K562 (cell line): ENCODE measurements at regions not wholly inside any gene's neighbourhood (a gene's known extent, or its start where the extent isn't known, plus 50 kb on each side); places are given as distances from the start of the nearest gene placed in this dataset.
A peak's percentile ranks its signal among the peaks of the same experiment; 100 is the strongest.

Source experiments
- ARID1B ChIP-seq: fragments of 450-650 bp; IDR thresholded peaks from 2 replicates; pipeline ENCODE4 v1.6.1; 2016; ENCODE audit warnings: antibody characterized with exemption, mild to moderate bottlenecking, inconsistent platforms
- CBFA2T3 ChIP-seq: fragments of 450-650 bp; IDR thresholded peaks from 2 replicates; pipeline ENCODE4 v1.6.1; 2017
- DACH1 ChIP-seq: fragments of 450-650 bp; IDR thresholded peaks from 2 replicates; pipeline ENCODE4 v1.6.1; 2018; ENCODE audit not compliant: partially characterized antibody
- DIDO1 ChIP-seq: fragments of 450-650 bp; IDR thresholded peaks from 2 replicates; pipeline ENCODE4 v1.6.1; 2016; ENCODE audit warnings: low read depth, missing biosample characterization, missing genetic modification characterization
- E2F3 ChIP-seq: fragments of 250-450 bp; sonication (Bioruptor Pico); IDR thresholded peaks from 2 replicates; pipeline ENCODE4 v1.4.0; 2020; ENCODE audit warnings: mild to moderate bottlenecking
- FOXO4 ChIP-seq: fragments of 450-650 bp; formaldehyde crosslinking; IDR thresholded peaks from 2 replicates; pipeline ENCODE4 v1.4.0; 2020; ENCODE audit warnings: mild to moderate bottlenecking, moderate library complexity
- FOXP4 ChIP-seq: sonication (generic); formaldehyde crosslinking; IDR thresholded peaks from 2 replicates; pipeline ENCODE4 v1.8.0; 2022; ENCODE audit warnings: mild to moderate bottlenecking, missing genetic modification reagents, borderline replicate concordance
- HDAC6 ChIP-seq: IDR thresholded peaks from 2 replicates; pipeline ENCODE4 v1.6.1; 2012; ENCODE audit warnings: low read depth, mild to moderate bottlenecking, control low read depth, inconsistent platforms, low read length, moderate library complexity
- JUNB ChIP-seq: fragments of 450-650 bp; formaldehyde crosslinking; conservative IDR thresholded peaks from 2 replicates; pipeline ENCODE4 v1.4.0; 2020; ENCODE audit warnings: mild to moderate bottlenecking
- MCM2 ChIP-seq: fragments of 450-650 bp; IDR thresholded peaks from 2 replicates; pipeline ENCODE4 v1.6.1; 2017; ENCODE audit warnings: low read depth, mild to moderate bottlenecking
- NFIC ChIP-seq: fragments of 450-650 bp; IDR thresholded peaks from 2 replicates; pipeline ENCODE4 v1.6.1; 2017; ENCODE audit warnings: mild to moderate bottlenecking, inconsistent platforms
- NFRKB ChIP-seq: fragments of 450-650 bp; IDR thresholded peaks from 2 replicates; pipeline ENCODE4 v1.6.1; 2016; ENCODE audit warnings: low read depth
- PML ChIP-seq: IDR thresholded peaks from 2 replicates; pipeline ENCODE4 v1.6.1; 2012; ENCODE audit warnings: low read length, inconsistent platforms
- PRMT5 ChIP-seq: sonication (generic); formaldehyde crosslinking; IDR thresholded peaks from 2 replicates; pipeline ENCODE4 v1.5.0; 2020; ENCODE audit warnings: missing genetic modification reagents
- PRPF4 ChIP-seq: fragments of 200-400 bp; formaldehyde crosslinking; IDR thresholded peaks from one replicate; pipeline ENCODE4 v1.6.1; 2017; ENCODE audit warnings: low read length, low read depth, mild to moderate bottlenecking; ENCODE audit not compliant: insufficient read depth, poor library complexity, severe bottlenecking
- SAFB2 ChIP-seq: fragments of 200-400 bp; formaldehyde crosslinking; IDR thresholded peaks from 2 replicates; pipeline ENCODE4 v1.6.1; 2018; ENCODE audit warnings: borderline replicate concordance, low read length, low read depth, moderate library complexity; ENCODE audit not compliant: severe bottlenecking
- SREBF2 ChIP-seq: sonication (generic); formaldehyde crosslinking; IDR thresholded peaks from 2 replicates; pipeline ENCODE4 v1.4.0; 2020; ENCODE audit warnings: mild to moderate bottlenecking, missing genetic modification reagents
- TCF3 ChIP-seq: sonication (generic); formaldehyde crosslinking; IDR thresholded peaks from 2 replicates; pipeline ENCODE4 v1.4.0; 2020; ENCODE audit warnings: mild to moderate bottlenecking, missing genetic modification reagents
- ZBTB5 ChIP-seq: fragments of 450-650 bp; IDR thresholded peaks from 2 replicates; pipeline ENCODE4 v1.6.1; 2017; ENCODE audit warnings: antibody characterized with exemption
- ZNF445 ChIP-seq: fragments of 250-450 bp; sonication (Bioruptor Pico); IDR thresholded peaks from 2 replicates; pipeline ENCODE4 v1.4.0; 2020; ENCODE audit warnings: low read depth, mild to moderate bottlenecking, moderate library complexity
- ZNF561 ChIP-seq: fragments of 450-650 bp; formaldehyde crosslinking; conservative IDR thresholded peaks from 2 replicates; pipeline ENCODE4 v1.4.0; 2020; ENCODE audit warnings: mild to moderate bottlenecking, moderate library complexity

GRCh38 chr6:15827496-15828255, 164.8 kb upstream of the DTNBP1 start (continued):
- TF ChIP-seq ZBTB5 (no peak), FOXP4 (CRISPR knock-in tag) (no peak), MCM2 (no peak), NFIC (no peak), ZNF561 (CRISPR knock-in tag) (no peak), PRPF4 (no peak), SAFB2 (no peak), HDAC6 (no peak), E2F3 (CRISPR knock-in tag) (no peak), ZNF445 (CRISPR knock-in tag) (no peak), TCF3 (CRISPR knock-in tag) (0 out of 2 replicates have a peak, but pooled peaks have one; percentile 12), CBFA2T3 (peak; percentile 38; the same call in 1 of the 2 replicates), DACH1 (no peak), JUNB (CRISPR knock-in tag) (no peak), NFRKB (no peak), PRMT5 (CRISPR knock-in tag) (no peak), PML (no peak), SREBF2 (CRISPR knock-in tag) (no peak), ARID1B (peak; percentile 12; the same call in 1 of the 2 replicates), FOXO4 (CRISPR knock-in tag) (no peak), DIDO1 (no peak)
- TF ChIP-seq, all 486 proteins: peak for 5
